Hepatocyte (in vitro differentiated cells): ENCODE measurements at regions not wholly inside any gene's neighbourhood (a gene's known extent, or its start where the extent isn't known, plus 50 kb on each side); places are given as distances from the start of the nearest gene placed in this dataset.

Source experiments
- CTCF ChIP-seq: fragments of 200-600 bp; sonication (generic); IDR thresholded peaks from 2 replicates; pipeline ENCODE4 v1.5.1; 2016; ENCODE audit warnings: antibody characterized with exemption, mild to moderate bottlenecking; ENCODE audit not compliant: poor library complexity
- EZH2phosphoT487 ChIP-seq: fragments of 200-600 bp; sonication (generic); IDR thresholded peaks from one replicate; pipeline ENCODE4 v1.6.1; 2018; ENCODE audit warnings: antibody characterized with exemption, mild to moderate bottlenecking, low read depth, moderate library complexity; ENCODE audit not compliant: unreplicated experiment, severe bottlenecking

DNA sequence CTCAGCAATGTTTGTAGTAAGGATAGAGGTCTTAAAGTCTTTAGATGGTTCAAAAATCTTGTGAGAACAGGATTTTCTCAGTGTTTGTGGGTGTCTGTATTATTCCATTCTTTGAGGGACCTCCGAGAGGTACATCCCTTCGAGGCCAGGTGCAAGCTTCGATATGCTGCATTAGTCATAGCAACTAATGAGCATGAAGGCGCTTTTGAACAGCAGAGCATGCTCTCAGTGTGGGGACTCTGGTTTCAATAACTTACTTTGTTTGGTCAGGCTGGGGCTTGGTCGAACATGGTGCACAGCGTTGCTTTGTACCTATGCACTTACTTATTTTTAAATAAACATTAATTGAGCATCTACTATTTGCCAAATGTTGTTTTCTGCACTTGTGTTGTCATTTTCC, 297.9 kb downstream of the CLIC5 start:
- TF ChIP-seq EZH2phosphoT487 (no peak), CTCF (no peak)
